ENCODE measurements at regions not wholly inside any gene's neighbourhood (a gene's known extent, or its start where the extent isn't known, plus 50 kb on each side); places are given as distances from the start of the nearest gene placed in this dataset.

- TF ChIP-seq EZH2 (IDR thresholded peaks at IDR 0.05; ENCODE audit: insufficient read depth, poor library complexity, severe bottlenecking) (no peak), EZH2phosphoT487 (IDR thresholded peaks at IDR 0.05; ENCODE audit: insufficient read depth, low read depth) (no peak)
These were observed 231.2 kb upstream of the ZFP64 start for GRCh38 chr20:52422574-52423336.
